ENCODE measurements at regions not wholly inside any gene's neighbourhood (a gene's known extent, or its start where the extent isn't known, plus 50 kb on each side); places are given as distances from the start of the nearest gene placed in this dataset.

DNA sequence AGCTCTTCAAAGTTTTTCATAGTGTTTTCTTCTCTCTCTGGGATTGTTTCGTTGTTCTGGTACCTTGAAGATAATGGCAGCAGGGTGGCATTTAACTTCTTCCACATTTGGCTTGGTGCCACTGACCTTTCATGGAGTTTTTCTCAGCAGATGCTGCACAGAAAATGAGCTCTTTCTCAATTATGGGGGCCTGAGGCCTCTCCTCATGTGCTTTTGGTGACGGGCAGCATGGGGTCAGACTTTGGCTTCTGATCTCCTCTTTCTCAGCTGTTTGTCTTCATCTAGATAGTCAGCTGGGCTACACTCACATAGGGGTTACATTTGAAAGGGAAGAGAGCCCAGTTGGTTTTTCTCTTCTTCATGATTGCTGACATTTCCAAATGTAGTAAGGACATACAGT lies 76.3 kb downstream of the FAT3 start:
- H3K4me1 ChIP-seq (ENCODE audit: insufficient read depth, low read length) = no peaks in the 10 kb centered on the region
- no peak for ATAC-seq
- H4K20me1 ChIP-seq (ENCODE audit: insufficient read depth, low read length) = no peaks in the 10 kb centered on the region
- no peak overlapping the region for H3K27ac ChIP-seq (ENCODE audit: extremely low read length, insufficient read depth, low read length)
- in situ Hi-C loops (cut with HindIII; ENCODE audit: extremely low pct_ligation_motif_present, low pct_unique_long_range_greater_than_20kb) = no loop called here
- POLR2A ChIA-PET = no interaction called here
- FAIRE-seq = no peak
- no peaks in the 10 kb centered on the region for H3K27me3 ChIP-seq (ENCODE audit: control insufficient read depth in 1 of 2, insufficient read depth in 2 of 2, low read length in 2 of 2)
- TF ChIP-seq, protein P1, sequence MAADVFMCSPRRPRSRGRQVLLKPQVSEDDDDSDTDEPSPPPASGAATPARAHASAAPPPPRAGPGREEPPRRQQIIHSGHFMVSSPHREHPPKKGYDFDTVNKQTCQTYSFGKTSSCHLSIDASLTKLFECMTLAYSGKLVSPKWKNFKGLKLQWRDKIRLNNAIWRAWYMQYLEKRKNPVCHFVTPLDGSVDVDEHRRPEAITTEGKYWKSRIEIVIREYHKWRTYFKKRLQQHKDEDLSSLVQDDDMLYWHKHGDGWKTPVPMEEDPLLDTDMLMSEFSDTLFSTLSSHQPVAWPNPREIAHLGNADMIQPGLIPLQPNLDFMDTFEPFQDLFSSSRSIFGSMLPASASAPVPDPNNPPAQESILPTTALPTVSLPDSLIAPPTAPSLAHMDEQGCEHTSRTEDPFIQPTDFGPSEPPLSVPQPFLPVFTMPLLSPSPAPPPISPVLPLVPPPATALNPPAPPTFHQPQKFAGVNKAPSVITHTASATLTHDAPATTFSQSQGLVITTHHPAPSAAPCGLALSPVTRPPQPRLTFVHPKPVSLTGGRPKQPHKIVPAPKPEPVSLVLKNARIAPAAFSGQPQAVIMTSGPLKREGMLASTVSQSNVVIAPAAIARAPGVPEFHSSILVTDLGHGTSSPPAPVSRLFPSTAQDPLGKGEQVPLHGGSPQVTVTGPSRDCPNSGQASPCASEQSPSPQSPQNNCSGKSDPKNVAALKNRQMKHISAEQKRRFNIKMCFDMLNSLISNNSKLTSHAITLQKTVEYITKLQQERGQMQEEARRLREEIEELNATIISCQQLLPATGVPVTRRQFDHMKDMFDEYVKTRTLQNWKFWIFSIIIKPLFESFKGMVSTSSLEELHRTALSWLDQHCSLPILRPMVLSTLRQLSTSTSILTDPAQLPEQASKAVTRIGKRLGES (CRISPR knock-in tag; IDR thresholded peaks at IDR 0.05; ENCODE audit: borderline replicate concordance) = no peak
- TF ChIP-seq, protein P2, sequence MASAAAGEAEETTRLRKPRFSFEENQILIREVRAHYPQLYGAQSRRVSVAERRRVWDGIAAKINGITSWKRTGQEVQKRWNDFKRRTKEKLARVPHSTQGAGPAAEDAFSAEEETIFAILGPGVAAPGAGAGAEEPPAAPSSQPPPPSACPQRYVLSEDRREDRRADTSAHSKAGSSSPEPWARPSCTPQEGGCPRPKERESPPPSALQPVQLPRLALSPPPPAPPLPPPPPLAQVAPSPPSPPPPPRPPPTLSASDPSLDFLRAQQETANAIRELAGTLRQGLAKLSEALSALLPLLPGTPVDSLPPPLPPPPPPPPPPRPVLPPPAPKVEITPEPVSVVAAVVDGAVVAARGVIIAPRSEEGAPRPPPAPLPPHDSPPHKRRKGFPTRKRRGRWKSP (CRISPR knock-in tag; IDR thresholded peaks at IDR 0.05) = no peak
- TF ChIP-seq NPAS2 (CRISPR knock-in tag; IDR thresholded peaks at IDR 0.05; ENCODE audit: borderline replicate concordance) = no peak
- TF ChIP-seq, protein P3, sequence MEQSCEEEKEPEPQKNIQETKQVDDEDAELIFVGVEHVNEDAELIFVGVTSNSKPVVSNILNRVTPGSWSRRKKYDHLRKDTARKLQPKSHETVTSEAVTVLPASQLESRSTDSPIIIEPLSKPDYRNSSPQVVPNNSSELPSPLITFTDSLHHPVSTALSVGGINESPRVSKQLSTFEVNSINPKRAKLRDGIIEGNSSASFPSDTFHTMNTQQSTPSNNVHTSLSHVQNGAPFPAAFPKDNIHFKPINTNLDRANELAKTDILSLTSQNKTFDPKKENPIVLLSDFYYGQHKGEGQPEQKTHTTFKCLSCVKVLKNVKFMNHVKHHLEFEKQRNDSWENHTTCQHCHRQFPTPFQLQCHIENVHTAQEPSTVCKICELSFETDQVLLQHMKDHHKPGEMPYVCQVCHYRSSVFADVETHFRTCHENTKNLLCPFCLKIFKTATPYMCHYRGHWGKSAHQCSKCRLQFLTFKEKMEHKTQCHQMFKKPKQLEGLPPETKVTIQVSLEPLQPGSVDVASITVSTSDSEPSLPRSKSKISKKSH (CRISPR knock-in tag; IDR thresholded peaks at IDR 0.05; ENCODE audit: borderline replicate concordance) = no peak
- TF ChIP-seq REL (CRISPR knock-in tag; conservative IDR thresholded peaks at IDR 0.05) = no peak
- TF ChIP-seq, protein P4, sequence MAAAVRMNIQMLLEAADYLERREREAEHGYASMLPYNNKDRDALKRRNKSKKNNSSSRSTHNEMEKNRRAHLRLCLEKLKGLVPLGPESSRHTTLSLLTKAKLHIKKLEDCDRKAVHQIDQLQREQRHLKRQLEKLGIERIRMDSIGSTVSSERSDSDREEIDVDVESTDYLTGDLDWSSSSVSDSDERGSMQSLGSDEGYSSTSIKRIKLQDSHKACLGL (CRISPR knock-in tag; IDR thresholded peaks at IDR 0.05) = no peak
- TF ChIP-seq KDM1A (CRISPR knock-in tag; IDR thresholded peaks at IDR 0.05) = no peak
- no peak for TF ChIP-seq MAFG (CRISPR knock-in tag; IDR thresholded peaks at IDR 0.05)
- no peak for TF ChIP-seq U2AF2 (IDR thresholded peaks at IDR 0.05; ENCODE audit: low read depth, low read length)
- BruUV-seq (replicated peaks) = no TSS peak
- H3K9me3 ChIP-seq (ENCODE audit: low read length) = no peaks in the 10 kb centered on the region
- no peak for DNase-seq (ENCODE audit: low spot score)
- no peak overlapping the region for H3K9ac ChIP-seq (ENCODE audit: insufficient read depth, low read depth, low read length)
- no peaks in the 10 kb centered on the region for H3K79me2 ChIP-seq (ENCODE audit: insufficient read depth, low read length)
- H3K4me2 ChIP-seq (ENCODE audit: low read depth, low read length) = no peak overlapping the region
- 6% methylated on average over 2 of the region's 2 CpGs for WGBS (ENCODE audit: low lambda C conversion rate)
- no peak overlapping the region for H3K4me3 ChIP-seq (replicated peaks in 1 of 3; ENCODE audit: insufficient read depth in 1 of 3, low read depth in 2 of 3, low read length in 3 of 3)
- intact Hi-C loops (cut with micrococcal nuclease; ENCODE audit: unreplicated experiment) = no loop called here
- CTCF ChIA-PET (ENCODE audit: low intra/inter-chr PET ratio, low total read pairs) = no interaction called here
- no peaks in the 10 kb centered on the region for H3K36me3 ChIP-seq (replicated peaks in 1 of 2; ENCODE audit: control insufficient read depth in 1 of 2, insufficient read depth in 2 of 2, low read length in 2 of 2)
- H2AFZ ChIP-seq (ENCODE audit: low read length) = no peak overlapping the region
